HFFc6 (cell line): ENCODE measurements at regions not wholly inside any gene's neighbourhood (a gene's known extent, or its start where the extent isn't known, plus 50 kb on each side); places are given as distances from the start of the nearest gene placed in this dataset.

Experiments used
- DNase-seq: peaks from one replicate; pipeline ENCODE4 v3.0.0-alpha.2; 2018
- H3K27ac Mint-ChIP-seq: 2 replicates; pipeline ENCODE4 v1.8.0; 2020; ENCODE audit warnings: mild to moderate bottlenecking, mixed read lengths
- H3K27me3 Mint-ChIP-seq: 2 replicates; pipeline ENCODE4 v1.8.0; 2021; ENCODE audit warnings: mild to moderate bottlenecking, moderate library complexity, mixed read lengths; ENCODE audit not compliant: insufficient read depth
- H3K36me3 Mint-ChIP-seq: 2 replicates; pipeline ENCODE4 v1.8.0; 2021; ENCODE audit warnings: low read depth, mixed read lengths
- H3K4me1 Mint-ChIP-seq: 2 replicates; pipeline ENCODE4 v1.8.0; 2020; ENCODE audit warnings: low read depth, mixed read lengths
- H3K4me3 Mint-ChIP-seq: 2 replicates; pipeline ENCODE4 v1.8.0; 2020; ENCODE audit warnings: mild to moderate bottlenecking, moderate library complexity, mixed read lengths
- H3K9me3 Mint-ChIP-seq: 2 replicates; pipeline ENCODE4 v1.8.0; 2020; ENCODE audit warnings: mild to moderate bottlenecking, mixed read lengths
- CTCF ChIP-seq: fragments of 200-600 bp; sonication (generic); IDR thresholded peaks from 2 replicates; pipeline ENCODE4 v1.5.0; 2021; ENCODE audit warnings: antibody characterized with exemption, mild to moderate bottlenecking

GRCh38 chr13:34695063-34695462, 247.0 kb upstream of the NBEA start:
- Mint-ChIP-seq H3K4me3 (no peak overlapping the region), H3K9me3 (peaks cover 3% of the 10 kb centered on the region; the same call in 1 of the 2 replicates), H3K27ac (no peak overlapping the region), H3K36me3 (no peaks in the 10 kb centered on the region), H3K27me3 (no peaks in the 10 kb centered on the region), H3K4me1 (no peaks in the 10 kb centered on the region)
- TF ChIP-seq CTCF = no peak
- no peak for DNase-seq

- H3K27me3 Mint-ChIP-seq = no peaks in the 10 kb centered on the region
- no peaks in the 10 kb centered on the region for H3K4me1 Mint-ChIP-seq
- TF ChIP-seq CTCF = no peak
- no peaks in the 10 kb centered on the region; the same call in 1 of the 2 replicates for H3K9me3 Mint-ChIP-seq
- H3K4me3 Mint-ChIP-seq = no peak overlapping the region
- no peaks in the 10 kb centered on the region for H3K36me3 Mint-ChIP-seq
- H3K27ac Mint-ChIP-seq = no peak overlapping the region
- no peak for DNase-seq
Measured at GRCh38 chr13:34696296-34696695, 245.8 kb upstream of the NBEA start.

GRCh38 chr13:34696741-34697140, 245.3 kb upstream of the NBEA start:
- Mint-ChIP-seq H3K27ac (no peak overlapping the region), H3K4me1 (no peaks in the 10 kb centered on the region), H3K9me3 (no peaks in the 10 kb centered on the region; the same call in 1 of the 2 replicates), H3K36me3 (no peaks in the 10 kb centered on the region), H3K27me3 (no peaks in the 10 kb centered on the region), H3K4me3 (no peak overlapping the region)
- DNase-seq = no peak
- TF ChIP-seq CTCF = no peak

- H3K9me3 Mint-ChIP-seq = no peaks in the 10 kb centered on the region; the same call in 1 of the 2 replicates
- no peak for DNase-seq
Measured at GRCh38 chr13:34698945-34699344, 243.1 kb upstream of the NBEA start.

GRCh38 chr13:34700155-34700554, 241.9 kb upstream of the NBEA start:
- no peaks in the 10 kb centered on the region; the same call in 1 of the 2 replicates for H3K9me3 Mint-ChIP-seq
- no peaks in the 10 kb centered on the region for H3K4me1 Mint-ChIP-seq
- no peak overlapping the region for H3K4me3 Mint-ChIP-seq
- no peak overlapping the region for H3K27ac Mint-ChIP-seq
- DNase-seq = no peak
- no peak for TF ChIP-seq CTCF
- peaks cover 3% of the 10 kb centered on the region; the same call in 1 of the 2 replicates for H3K27me3 Mint-ChIP-seq
- no peaks in the 10 kb centered on the region for H3K36me3 Mint-ChIP-seq

More at GRCh38 chr13:34698945-34699344, 243.1 kb upstream of the NBEA start:
- Mint-ChIP-seq H3K4me3 (no peak overlapping the region), H3K27ac (no peak overlapping the region), H3K27me3 (no peaks in the 10 kb centered on the region), H3K36me3 (no peaks in the 10 kb centered on the region), H3K4me1 (no peaks in the 10 kb centered on the region)
- TF ChIP-seq CTCF = no peak

GRCh38 chr13:34701919-34702318, 240.2 kb upstream of the NBEA start:
- Mint-ChIP-seq H3K4me3 (no peak overlapping the region), H3K36me3 (no peaks in the 10 kb centered on the region), H3K27ac (no peak overlapping the region), H3K4me1 (no peaks in the 10 kb centered on the region), H3K27me3 (peaks cover 3% of the 10 kb centered on the region; the same call in 1 of the 2 replicates), H3K9me3 (no peaks in the 10 kb centered on the region; the same call in 1 of the 2 replicates)
- no peak for DNase-seq
- no peak for TF ChIP-seq CTCF
